ENCODE measurements at regions not wholly inside any gene's neighbourhood (a gene's known extent, or its start where the extent isn't known, plus 50 kb on each side); places are given as distances from the start of the nearest gene placed in this dataset.

- POLR2A ChIA-PET = no interaction called here
Observed at GRCh38 chr14:25993830-25994229, 604.0 kb downstream of the NOVA1 start.

DNA sequence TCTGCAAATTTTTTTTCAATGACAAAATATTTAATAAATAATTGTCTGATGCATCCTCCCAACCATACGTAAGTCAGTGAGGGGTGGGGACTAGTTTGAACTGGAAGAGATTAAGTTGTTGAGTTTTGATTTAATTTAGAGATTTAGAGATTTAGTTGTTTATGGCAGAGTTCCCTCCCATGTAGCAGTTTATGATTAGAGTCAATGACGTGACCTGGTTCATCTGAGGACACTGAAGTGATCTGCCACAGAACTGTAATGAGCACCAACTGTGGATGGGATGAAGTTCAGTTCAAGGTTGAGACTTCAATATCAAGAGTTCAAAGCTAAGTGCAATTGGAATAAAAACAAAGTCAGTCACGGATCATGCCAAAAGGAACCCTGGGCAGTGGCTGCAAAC lies 609.3 kb downstream of the NOVA1 start:
- Histone ChIP-seq H3K9ac (no peak overlapping the region), H3K4me2 (no peak overlapping the region), H4K20me1 (ENCODE audit: insufficient read depth) (no peaks in the 10 kb centered on the region), H3K79me2 (ENCODE audit: insufficient read depth) (no peaks in the 10 kb centered on the region), H3K4me3 (ENCODE audit: low read depth in 2 of 2, low read length in 1 of 2) (no peak overlapping the region), H3F3A (replicated peaks; ENCODE audit: insufficient read depth) (no peaks in the 10 kb centered on the region), H3K27me3 (ENCODE audit: insufficient read depth) (no peaks in the 10 kb centered on the region), H2AFZ (ENCODE audit: low read depth) (no peak overlapping the region), H3K4me1 (ENCODE audit: control insufficient read depth in 1 of 2, insufficient read depth in 2 of 2, low read depth in 1 of 2, low read length in 1 of 2) (no peaks in the 10 kb centered on the region), H3K27ac (ENCODE audit: low read depth in 2 of 2, low read length in 1 of 2) (no peak overlapping the region), H3K9me3 (no peaks in the 10 kb centered on the region), H3K9me2 (no peaks in the 10 kb centered on the region), H3K36me3 (replicated peaks in 1 of 2; ENCODE audit: control insufficient read depth in 1 of 2, insufficient read depth in 2 of 2, low read length in 1 of 2) (no peaks in the 10 kb centered on the region)
- POLR2A ChIA-PET = no interaction called here
- CTCF ChIA-PET = no interaction called here
- no peak for DNase-seq
- WGBS (ENCODE audit: low lambda C conversion rate) = 7% methylated on average over 3 of the region's 3 CpGs
- TF ChIP-seq IRF3 (IDR thresholded peaks at IDR 0.05; ENCODE audit: low read depth, low read length) = no peak
- no peak for TF ChIP-seq NRF1 (IDR thresholded peaks at IDR 0.05; ENCODE audit: low read depth, low read length)
- no peak for TF ChIP-seq CHD2 (IDR thresholded peaks at IDR 0.05; ENCODE audit: low read length, partially characterized antibody)
- TF ChIP-seq, protein P1, sequence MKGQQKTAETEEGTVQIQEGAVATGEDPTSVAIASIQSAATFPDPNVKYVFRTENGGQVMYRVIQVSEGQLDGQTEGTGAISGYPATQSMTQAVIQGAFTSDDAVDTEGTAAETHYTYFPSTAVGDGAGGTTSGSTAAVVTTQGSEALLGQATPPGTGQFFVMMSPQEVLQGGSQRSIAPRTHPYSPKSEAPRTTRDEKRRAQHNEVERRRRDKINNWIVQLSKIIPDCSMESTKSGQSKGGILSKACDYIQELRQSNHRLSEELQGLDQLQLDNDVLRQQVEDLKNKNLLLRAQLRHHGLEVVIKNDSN (IDR thresholded peaks at IDR 0.05; ENCODE audit: borderline replicate concordance, low read depth) = no peak
- no peak for TF ChIP-seq FOXJ3 (CRISPR knock-in tag; IDR thresholded peaks at IDR 0.05)
- TF ChIP-seq TCF12 (IDR thresholded peaks at IDR 0.05) = no peak
- TF ChIP-seq SIN3A (IDR thresholded peaks at IDR 0.05; ENCODE audit: borderline replicate concordance, low read depth, low read length) = no peak
- no peak for TF ChIP-seq GABPA (IDR thresholded peaks at IDR 0.05; ENCODE audit: low read depth)
- TF ChIP-seq EP300 (IDR thresholded peaks at IDR 0.05; ENCODE audit: borderline replicate concordance in 1 of 2, low read depth in 1 of 2, low read length in 1 of 2) = no peak

More at GRCh38 chr14:25993830-25994229, 604.0 kb downstream of the NOVA1 start:
- no peak overlapping the region for H3K4me2 ChIP-seq
- no peak overlapping the region for H2AFZ ChIP-seq (ENCODE audit: low read depth)
- H3K79me2 ChIP-seq (ENCODE audit: insufficient read depth) = no peaks in the 10 kb centered on the region
- H3K9me3 ChIP-seq = no peaks in the 10 kb centered on the region
- no peaks in the 10 kb centered on the region for H4K20me1 ChIP-seq (ENCODE audit: insufficient read depth)
- CTCF ChIA-PET = no interaction called here
- H3K4me3 ChIP-seq (ENCODE audit: low read depth in 2 of 2, low read length in 1 of 2) = no peak overlapping the region
- H3K36me3 ChIP-seq (replicated peaks in 1 of 2; ENCODE audit: control insufficient read depth in 1 of 2, insufficient read depth in 2 of 2, low read length in 1 of 2) = no peaks in the 10 kb centered on the region
- no peak overlapping the region for H3K9ac ChIP-seq
- TF ChIP-seq TAF1 (IDR thresholded peaks at IDR 0.05; ENCODE audit: borderline replicate concordance, low read depth, low read length) = no peak
- TF ChIP-seq POLR2AphosphoS5 (IDR thresholded peaks at IDR 0.05; ENCODE audit: low read depth, low read length) = no peak
- TF ChIP-seq, protein P1 (IDR thresholded peaks at IDR 0.05; ENCODE audit: borderline replicate concordance, low read depth) = no peak
- TF ChIP-seq YY1 (IDR thresholded peaks at IDR 0.05; ENCODE audit: low read depth) = no peak
- TF ChIP-seq, protein P2, sequence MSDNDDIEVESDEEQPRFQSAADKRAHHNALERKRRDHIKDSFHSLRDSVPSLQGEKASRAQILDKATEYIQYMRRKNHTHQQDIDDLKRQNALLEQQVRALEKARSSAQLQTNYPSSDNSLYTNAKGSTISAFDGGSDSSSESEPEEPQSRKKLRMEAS (IDR thresholded peaks at IDR 0.05; ENCODE audit: low read depth) = no peak
- TF ChIP-seq TCF12 (IDR thresholded peaks at IDR 0.05) = no peak
- no peaks in the 10 kb centered on the region for H3K4me1 ChIP-seq (ENCODE audit: control insufficient read depth in 1 of 2, insufficient read depth in 2 of 2, low read depth in 1 of 2, low read length in 1 of 2)
- H3F3A ChIP-seq (replicated peaks; ENCODE audit: insufficient read depth) = no peaks in the 10 kb centered on the region
- H3K27me3 ChIP-seq (ENCODE audit: insufficient read depth) = no peaks in the 10 kb centered on the region
- H3K27ac ChIP-seq (ENCODE audit: low read depth in 2 of 2, low read length in 1 of 2) = no peak overlapping the region
- DNase-seq = no peak
- no peaks in the 10 kb centered on the region for H3K9me2 ChIP-seq

All from SK-N-SH (cell line).